Fibroblast of lung (primary cell): ENCODE measurements at regions not wholly inside any gene's neighbourhood (a gene's known extent, or its start where the extent isn't known, plus 50 kb on each side); places are given as distances from the start of the nearest gene placed in this dataset.

ENCODE experiments used
- DNase-seq, 2 donors: peaks; one replicate each; pipeline versions ENCODE4 v3.0.0 to v3.0.0-alpha.2; 2010; ENCODE audit warnings: low read depth in 2 of 2
- H2AFZ ChIP-seq: 2 replicates; pipeline ENCODE4 v1.5.1; 2012; ENCODE audit warnings: low read length, control low read depth, inconsistent platforms
- H3K27ac ChIP-seq: 2 replicates; pipeline ENCODE4 v1.5.1; 2011; ENCODE audit warnings: low read length, control low read depth; ENCODE audit not compliant: insufficient read depth
- H3K27me3 ChIP-seq: 2 replicates; pipeline ENCODE4 v1.5.1; 2011; ENCODE audit warnings: mild to moderate bottlenecking, low read length; ENCODE audit not compliant: control insufficient read depth, insufficient read depth
- H3K36me3 ChIP-seq: 2 replicates; pipeline ENCODE4 v1.5.1; 2011; ENCODE audit warnings: low read length; ENCODE audit not compliant: control insufficient read depth, insufficient read depth
- H3K4me1 ChIP-seq: 2 replicates; pipeline ENCODE4 v1.5.1; 2011; ENCODE audit warnings: low read length; ENCODE audit not compliant: control insufficient read depth, insufficient read depth; ENCODE audit errors: extremely low read depth
- H3K4me2 ChIP-seq: 2 replicates; pipeline ENCODE4 v1.5.1; 2011; ENCODE audit warnings: low read length, control low read depth; ENCODE audit not compliant: insufficient read depth; ENCODE audit errors: extremely low read depth
- H3K4me3 ChIP-seq, 4 experiments: fragments of 200-600 bp in 1 of 4; sonication (generic) in 1 of 4; replicated peaks in 1 of 4; 2 replicates each; pipeline ENCODE4 v1.5.1; 2011 to 2016; ENCODE audit warnings: low read length in 4 of 4, low read depth in 3 of 4, mild to moderate bottlenecking in 3 of 4, control low read depth in 2 of 4, inconsistent platforms in 1 of 4, mixed read lengths in 1 of 4; ENCODE audit not compliant: insufficient read depth in 1 of 4; ENCODE audit errors: control extremely low read depth in 1 of 4
- H3K79me2 ChIP-seq: 2 replicates; pipeline ENCODE4 v1.5.1; 2012; ENCODE audit warnings: mild to moderate bottlenecking, low read length, inconsistent platforms; ENCODE audit not compliant: control insufficient read depth, insufficient read depth
- H3K9ac ChIP-seq: 2 replicates; pipeline ENCODE4 v1.5.1; 2011; ENCODE audit warnings: mild to moderate bottlenecking, low read length, control low read depth; ENCODE audit not compliant: insufficient read depth
- H3K9me3 ChIP-seq: 2 replicates; pipeline ENCODE4 v1.5.1; 2012; ENCODE audit warnings: low read depth, low read length; ENCODE audit not compliant: control insufficient read depth, insufficient read depth
- H4K20me1 ChIP-seq: 2 replicates; pipeline ENCODE4 v1.5.1; 2011; ENCODE audit warnings: low read length; ENCODE audit not compliant: control insufficient read depth, insufficient read depth; ENCODE audit errors: extremely low read depth
- EZH2 ChIP-seq: IDR thresholded peaks from 2 replicates; pipeline ENCODE4 v1.5.1; 2012; ENCODE audit warnings: low read length, control low read depth, mild to moderate bottlenecking; ENCODE audit errors: missing control alignments
- TF ChIP-seq, protein P1 (sequence below), 2 donors: IDR thresholded peaks in 1 of 2; conservative IDR thresholded peaks in 1 of 2; 1 replicate in 1 of 2; 2 replicates in 1 of 2; pipeline ENCODE4 v1.5.1; 2011 to 2012; ENCODE audit warnings: low read length in 2 of 2, control low read depth in 1 of 2, inconsistent platforms in 1 of 2, low read depth in 1 of 2, mild to moderate bottlenecking in 1 of 2

- peak overlapping the region; percentile 88 for H2AFZ ChIP-seq
- no peak for TF ChIP-seq EZH2
- TF ChIP-seq, protein P1, sequence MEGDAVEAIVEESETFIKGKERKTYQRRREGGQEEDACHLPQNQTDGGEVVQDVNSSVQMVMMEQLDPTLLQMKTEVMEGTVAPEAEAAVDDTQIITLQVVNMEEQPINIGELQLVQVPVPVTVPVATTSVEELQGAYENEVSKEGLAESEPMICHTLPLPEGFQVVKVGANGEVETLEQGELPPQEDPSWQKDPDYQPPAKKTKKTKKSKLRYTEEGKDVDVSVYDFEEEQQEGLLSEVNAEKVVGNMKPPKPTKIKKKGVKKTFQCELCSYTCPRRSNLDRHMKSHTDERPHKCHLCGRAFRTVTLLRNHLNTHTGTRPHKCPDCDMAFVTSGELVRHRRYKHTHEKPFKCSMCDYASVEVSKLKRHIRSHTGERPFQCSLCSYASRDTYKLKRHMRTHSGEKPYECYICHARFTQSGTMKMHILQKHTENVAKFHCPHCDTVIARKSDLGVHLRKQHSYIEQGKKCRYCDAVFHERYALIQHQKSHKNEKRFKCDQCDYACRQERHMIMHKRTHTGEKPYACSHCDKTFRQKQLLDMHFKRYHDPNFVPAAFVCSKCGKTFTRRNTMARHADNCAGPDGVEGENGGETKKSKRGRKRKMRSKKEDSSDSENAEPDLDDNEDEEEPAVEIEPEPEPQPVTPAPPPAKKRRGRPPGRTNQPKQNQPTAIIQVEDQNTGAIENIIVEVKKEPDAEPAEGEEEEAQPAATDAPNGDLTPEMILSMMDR (conservative IDR thresholded peaks at IDR 0.05 in 1 of 2, IDR thresholded peaks at IDR 0.05 in 1 of 2; ENCODE audit: low read depth in 1 of 2, low read length in 2 of 2), result no peak
These were observed 104.5 kb upstream of the TAF1B start for GRCh38 chr2:9738535-9739496.

DNA sequence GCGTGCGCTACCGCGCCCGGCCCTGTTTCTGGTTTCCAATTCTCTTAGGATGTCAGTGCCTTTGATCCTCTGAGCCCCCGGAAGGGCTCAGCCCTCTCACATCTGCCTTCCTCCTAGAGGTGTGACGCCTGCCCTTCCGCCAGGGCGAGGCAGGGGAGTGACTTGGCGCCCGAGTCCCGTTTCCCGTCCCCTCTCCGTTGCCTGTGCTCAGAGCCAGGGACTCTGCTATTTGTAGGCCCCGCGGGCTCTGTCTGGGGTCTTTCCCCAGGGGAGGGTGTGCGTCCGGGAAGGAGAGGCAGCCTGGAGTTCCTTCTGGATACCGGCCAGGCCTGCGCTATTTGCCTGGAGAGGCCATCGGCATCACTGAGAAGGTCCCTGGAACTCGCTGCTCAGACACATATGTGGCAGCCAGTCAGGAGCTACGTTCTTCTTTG lies 103.7 kb upstream of the TAF1B start:
- TF ChIP-seq, protein P1 (conservative IDR thresholded peaks at IDR 0.05 in 1 of 2, IDR thresholded peaks at IDR 0.05 in 1 of 2; ENCODE audit: low read depth in 1 of 2, low read length in 2 of 2), result no peak
- no peak for TF ChIP-seq EZH2
- H4K20me1 ChIP-seq, result no peaks in the 10 kb centered on the region
- peak overlapping the region; percentile 56 for H2AFZ ChIP-seq
- peak overlapping the region; percentile 37 for H3K27ac ChIP-seq
- no peak for DNase-seq
- peaks cover 6% of the 10 kb centered on the region for H3K4me1 ChIP-seq
- no peaks in the 10 kb centered on the region for H3K27me3 ChIP-seq
- no peaks in the 10 kb centered on the region for H3K79me2 ChIP-seq
- peak overlapping the region; percentile 34 for H3K9ac ChIP-seq
- peak overlapping the region; percentile 56 for H3K4me2 ChIP-seq
- H3K36me3 ChIP-seq, result no peaks in the 10 kb centered on the region
- H3K4me3 ChIP-seq, result no peak overlapping the region
- H3K9me3 ChIP-seq, result no peaks in the 10 kb centered on the region

More at GRCh38 chr2:9738535-9739496, 104.5 kb upstream of the TAF1B start:
- Histone ChIP-seq H3K4me2 (peak overlapping the region; percentile 56), H3K27me3 (no peaks in the 10 kb centered on the region), H3K4me3 (no peak overlapping the region), H3K9me3 (no peaks in the 10 kb centered on the region), H4K20me1 (no peaks in the 10 kb centered on the region), H3K36me3 (no peaks in the 10 kb centered on the region), H3K27ac (peak overlapping the region; percentile 37), H3K4me1 (peaks cover 6% of the 10 kb centered on the region), H3K79me2 (no peaks in the 10 kb centered on the region), H3K9ac (no peak overlapping the region)
- DNase-seq, result no peak

- Histone ChIP-seq H3K4me3 (no peak overlapping the region), H3K4me1 (peaks cover 6% of the 10 kb centered on the region), H3K9me3 (no peaks in the 10 kb centered on the region), H3K79me2 (no peaks in the 10 kb centered on the region), H3K36me3 (no peaks in the 10 kb centered on the region), H3K4me2 (no peak overlapping the region), H4K20me1 (no peaks in the 10 kb centered on the region), H2AFZ (no peak overlapping the region), H3K27me3 (no peaks in the 10 kb centered on the region), H3K9ac (no peak overlapping the region), H3K27ac (no peak overlapping the region)
- TF ChIP-seq, protein P1 (conservative IDR thresholded peaks at IDR 0.05 in 1 of 2, IDR thresholded peaks at IDR 0.05 in 1 of 2; ENCODE audit: low read depth in 1 of 2, low read length in 2 of 2), result no peak
- peak in 1 of 2 donors; percentile 18 for DNase-seq
These were observed 102.7 kb upstream of the TAF1B start for GRCh38 chr2:9740382-9741073.
